ENCODE measurements at regions not wholly inside any gene's neighbourhood (a gene's known extent, or its start where the extent isn't known, plus 50 kb on each side); places are given as distances from the start of the nearest gene placed in this dataset.

- no peak for TF ChIP-seq CREB1 (IDR thresholded peaks at IDR 0.05)
- TF ChIP-seq CREB1 (CRISPR knock-in tag; IDR thresholded peaks at IDR 0.05) = no peak
- TF ChIP-seq MLXIP (CRISPR knock-in tag; IDR thresholded peaks at IDR 0.05; ENCODE audit: borderline replicate concordance) = no peak
- no peak for TF ChIP-seq ZNF468 (CRISPR knock-in tag; IDR thresholded peaks at IDR 0.05)
- no peak for TF ChIP-seq PBX2 (CRISPR knock-in tag; IDR thresholded peaks at IDR 0.05)
- TF ChIP-seq ZNF326 (CRISPR knock-in tag; IDR thresholded peaks at IDR 0.05; ENCODE audit: borderline replicate concordance) = no peak
- no peak for TF ChIP-seq SKIL (CRISPR knock-in tag; IDR thresholded peaks at IDR 0.05; ENCODE audit: borderline replicate concordance)
- TF ChIP-seq MEF2D (CRISPR knock-in tag; IDR thresholded peaks at IDR 0.05) = no peak
- no peak for TF ChIP-seq FOXP4 (CRISPR knock-in tag; IDR thresholded peaks at IDR 0.05)
- TF ChIP-seq BHLHE40 (IDR thresholded peaks at IDR 0.05; ENCODE audit: low read length) = no peak
These were observed 590.2 kb upstream of the KCNMB2 start (continued) for GRCh38 chr3:177946048-177946447.
